ENCODE measurements at regions not wholly inside any gene's neighbourhood (a gene's known extent, or its start where the extent isn't known, plus 50 kb on each side); places are given as distances from the start of the nearest gene placed in this dataset.
"Not testable (repeated sequence)": the region's sequence is repeated elsewhere in the genome, so short reads cannot be mapped to it uniquely, and the experiment has no call there.

DNA sequence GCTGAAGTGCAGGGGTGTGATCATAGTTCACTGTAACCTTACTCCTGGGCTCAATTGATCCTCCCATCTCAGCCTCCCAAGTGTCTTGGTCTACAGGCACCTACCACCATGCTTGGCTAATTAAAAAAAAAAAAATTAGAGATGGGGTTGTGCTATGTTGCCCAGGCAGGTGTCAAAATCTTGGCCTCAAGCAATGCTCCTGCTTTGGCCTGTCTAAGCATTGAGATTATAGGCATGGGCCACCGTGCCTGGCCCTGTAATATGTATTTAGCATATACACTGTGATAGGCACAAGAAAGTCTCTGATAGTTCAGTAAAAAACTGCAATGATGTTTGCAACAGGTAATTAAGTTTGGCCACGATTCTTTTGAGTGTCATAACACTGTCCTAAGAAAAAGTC is 1658.4 kb downstream of the SPATA31A7 start:
- H3K36me3 ChIP-seq (ENCODE audit: insufficient read depth, low read length, poor library complexity, severe bottlenecking); H3K27ac ChIP-seq (ENCODE audit: low read depth, low read length, poor library complexity, severe bottlenecking); H3K27me3 ChIP-seq (replicated peaks; ENCODE audit: insufficient read depth, low read depth, low read length, poor library complexity); CTCF ChIA-PET; BruUV-seq (replicated peaks); H3K9me3 ChIP-seq (ENCODE audit: low read depth, low read length, poor library complexity, severe bottlenecking); H3K4me3 ChIP-seq (ENCODE audit: low read depth, low read length, poor library complexity, severe bottlenecking); intact Hi-C loops (cut with micrococcal nuclease; ENCODE audit: unreplicated experiment); DNase-seq (ENCODE audit: low spot score); POLR2A ChIA-PET (ENCODE audit: low non-redundant PET); H3K4me1 ChIP-seq (ENCODE audit: insufficient read depth, low read length, poor library complexity, severe bottlenecking): not testable (repeated sequence)

DNA sequence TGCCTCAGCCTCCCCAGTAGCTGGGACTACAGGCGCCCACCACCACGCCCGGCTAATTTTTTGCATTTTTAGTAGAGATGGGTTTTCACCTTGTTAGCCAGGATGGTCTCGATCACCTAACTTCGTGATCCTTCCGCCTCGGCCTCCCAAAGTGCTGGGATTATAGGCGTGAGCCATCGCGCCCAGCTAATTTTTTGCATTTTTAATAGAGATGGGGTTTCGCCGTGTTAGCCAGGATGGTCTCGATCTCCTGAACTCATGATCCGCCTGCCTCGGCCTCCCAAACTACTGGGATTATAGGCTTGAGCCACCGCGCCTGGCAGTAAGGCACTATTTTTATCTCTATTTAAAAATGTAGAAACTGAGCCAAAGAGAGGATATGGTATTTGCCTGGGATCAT is 1660.2 kb downstream of the SPATA31A7 start:
- POLR2A ChIA-PET (ENCODE audit: low non-redundant PET); H3K36me3 ChIP-seq (ENCODE audit: insufficient read depth, low read length, poor library complexity, severe bottlenecking); BruUV-seq (replicated peaks); DNase-seq (ENCODE audit: low spot score); H3K27ac ChIP-seq (ENCODE audit: low read depth, low read length, poor library complexity, severe bottlenecking); CTCF ChIA-PET; H3K4me3 ChIP-seq (ENCODE audit: low read depth, low read length, poor library complexity, severe bottlenecking); H3K27me3 ChIP-seq (replicated peaks; ENCODE audit: insufficient read depth, low read depth, low read length, poor library complexity); intact Hi-C loops (cut with micrococcal nuclease; ENCODE audit: unreplicated experiment); H3K9me3 ChIP-seq (ENCODE audit: low read depth, low read length, poor library complexity, severe bottlenecking); H3K4me1 ChIP-seq (ENCODE audit: insufficient read depth, low read length, poor library complexity, severe bottlenecking): not testable (repeated sequence)

DNA sequence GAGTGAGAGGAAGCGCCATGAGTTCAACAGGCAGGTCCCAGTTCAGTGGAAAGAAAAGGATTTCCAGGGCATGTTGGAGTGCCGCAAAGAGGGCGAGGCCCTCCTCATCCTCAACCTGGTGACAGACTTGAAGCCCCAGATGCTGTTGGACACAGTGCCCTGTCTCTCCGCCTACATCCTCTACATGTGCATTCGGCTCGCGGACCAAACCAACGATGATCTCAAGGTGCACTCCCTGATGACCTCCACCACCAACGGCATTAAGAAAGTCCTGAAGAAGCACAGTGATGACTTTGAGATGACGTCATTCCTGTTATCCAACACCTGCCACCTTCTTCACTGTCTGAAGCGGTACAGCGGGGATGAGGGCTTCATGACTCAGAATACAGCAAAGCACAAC is 1667.4 kb downstream of the SPATA31A7 start:
- intact Hi-C loops (cut with micrococcal nuclease; ENCODE audit: unreplicated experiment); H3K36me3 ChIP-seq (ENCODE audit: insufficient read depth, low read length, poor library complexity, severe bottlenecking); H3K27me3 ChIP-seq (replicated peaks; ENCODE audit: insufficient read depth, low read depth, low read length, poor library complexity); H3K4me3 ChIP-seq (ENCODE audit: low read depth, low read length, poor library complexity, severe bottlenecking); H3K9me3 ChIP-seq (ENCODE audit: low read depth, low read length, poor library complexity, severe bottlenecking); CTCF ChIA-PET; DNase-seq (ENCODE audit: low spot score); BruUV-seq (replicated peaks); H3K4me1 ChIP-seq (ENCODE audit: insufficient read depth, low read length, poor library complexity, severe bottlenecking); H3K27ac ChIP-seq (ENCODE audit: low read depth, low read length, poor library complexity, severe bottlenecking); POLR2A ChIA-PET (ENCODE audit: low non-redundant PET): not testable (repeated sequence)

DNA sequence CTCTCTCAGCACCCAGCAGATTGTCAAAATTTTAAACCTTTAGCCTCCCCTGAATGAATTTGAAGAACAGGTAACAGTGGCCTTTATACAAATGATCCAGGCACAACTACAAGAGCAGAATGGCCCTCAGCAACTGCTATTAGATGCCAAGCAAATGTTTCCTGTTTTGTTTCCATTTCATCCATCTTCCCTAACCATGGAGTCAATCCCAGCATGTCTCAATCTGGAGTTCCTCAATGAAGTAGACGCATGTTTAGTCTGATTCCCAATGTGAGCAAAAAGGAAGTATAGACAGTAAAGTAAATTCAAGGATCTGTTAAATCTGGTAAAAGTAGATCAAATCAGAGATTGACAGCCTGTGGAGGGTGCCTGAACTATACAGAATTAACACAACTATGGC is 1668.4 kb downstream of the SPATA31A7 start:
- H3K4me3 ChIP-seq (ENCODE audit: low read depth, low read length, poor library complexity, severe bottlenecking); H3K27me3 ChIP-seq (replicated peaks; ENCODE audit: insufficient read depth, low read depth, low read length, poor library complexity); H3K4me1 ChIP-seq (ENCODE audit: insufficient read depth, low read length, poor library complexity, severe bottlenecking); H3K36me3 ChIP-seq (ENCODE audit: insufficient read depth, low read length, poor library complexity, severe bottlenecking); DNase-seq (ENCODE audit: low spot score); H3K9me3 ChIP-seq (ENCODE audit: low read depth, low read length, poor library complexity, severe bottlenecking); intact Hi-C loops (cut with micrococcal nuclease; ENCODE audit: unreplicated experiment); POLR2A ChIA-PET (ENCODE audit: low non-redundant PET); BruUV-seq (replicated peaks); H3K27ac ChIP-seq (ENCODE audit: low read depth, low read length, poor library complexity, severe bottlenecking); CTCF ChIA-PET: not testable (repeated sequence)

DNA sequence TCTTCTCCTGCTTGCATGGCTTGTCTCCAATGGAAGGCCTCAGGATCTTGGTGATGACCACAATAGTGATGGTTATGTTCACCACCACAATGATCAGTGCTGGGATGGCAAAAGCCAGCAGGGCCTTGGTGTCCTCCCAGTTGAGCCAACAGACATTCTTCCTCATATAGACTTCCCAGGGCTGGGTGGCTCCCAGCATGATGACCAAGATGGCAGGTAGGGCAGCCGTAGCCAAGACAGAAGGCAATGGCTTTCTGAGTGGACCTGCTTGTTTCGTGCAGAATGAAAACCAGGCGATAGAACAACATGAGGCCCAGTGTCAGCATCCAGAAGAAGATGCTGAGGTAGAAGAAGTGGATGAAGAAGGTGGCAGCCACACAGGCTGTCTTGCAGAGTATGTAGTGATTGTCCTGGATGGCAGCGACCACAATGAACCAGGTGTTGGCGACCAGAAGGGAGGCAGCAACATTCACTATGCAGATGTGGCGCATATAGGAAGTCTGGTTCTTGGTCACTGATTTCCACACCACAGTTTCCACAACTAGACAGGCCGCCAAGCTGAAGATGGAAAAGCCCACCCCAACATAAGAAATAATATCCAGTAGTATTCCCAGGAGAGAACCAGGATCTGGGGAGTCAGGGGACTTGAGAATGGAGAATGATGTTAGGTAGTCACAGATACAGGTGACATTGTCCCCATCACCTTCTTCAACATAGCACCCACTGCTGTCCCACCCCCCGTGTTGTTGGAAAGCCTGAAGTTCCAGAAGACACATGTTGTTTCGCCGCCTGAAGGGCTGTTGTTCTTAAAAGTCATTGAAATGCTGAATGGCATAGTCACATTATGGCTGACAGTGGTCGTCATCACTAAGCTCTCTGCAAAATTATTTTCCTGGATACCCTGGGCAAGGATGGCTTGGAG is 1671.4 kb downstream of the SPATA31A7 start:
- CTCF ChIA-PET; H3K4me3 ChIP-seq (ENCODE audit: low read depth, low read length, poor library complexity, severe bottlenecking); intact Hi-C loops (cut with micrococcal nuclease; ENCODE audit: unreplicated experiment); H3K27me3 ChIP-seq (replicated peaks; ENCODE audit: insufficient read depth, low read depth, low read length, poor library complexity); H3K36me3 ChIP-seq (ENCODE audit: insufficient read depth, low read length, poor library complexity, severe bottlenecking); BruUV-seq (replicated peaks); H3K9me3 ChIP-seq (ENCODE audit: low read depth, low read length, poor library complexity, severe bottlenecking); DNase-seq (ENCODE audit: low spot score); H3K27ac ChIP-seq (ENCODE audit: low read depth, low read length, poor library complexity, severe bottlenecking); H3K4me1 ChIP-seq (ENCODE audit: insufficient read depth, low read length, poor library complexity, severe bottlenecking); POLR2A ChIA-PET (ENCODE audit: low non-redundant PET): not testable (repeated sequence)

DNA sequence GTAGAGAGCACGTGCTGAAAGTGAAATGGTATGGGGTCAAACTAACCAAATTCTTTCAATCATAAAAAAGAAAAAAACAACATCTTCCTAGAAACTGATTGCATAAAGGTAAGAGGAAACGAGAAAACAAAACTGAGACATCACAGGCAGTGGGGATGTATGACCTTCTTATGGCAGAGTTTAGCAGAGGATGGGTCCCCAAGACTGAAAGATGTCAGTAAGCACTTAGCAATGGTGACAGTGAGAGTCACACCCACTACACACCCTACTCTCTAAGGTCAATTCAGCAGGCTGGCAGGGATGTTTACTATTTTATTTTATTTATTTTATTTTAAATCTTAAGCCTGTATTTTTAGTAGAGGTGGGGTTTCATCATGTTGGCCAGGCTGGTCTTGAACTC is 1672.3 kb downstream of the SPATA31A7 start:
- intact Hi-C loops (cut with micrococcal nuclease; ENCODE audit: unreplicated experiment); H3K4me1 ChIP-seq (ENCODE audit: insufficient read depth, low read length, poor library complexity, severe bottlenecking); CTCF ChIA-PET; H3K27me3 ChIP-seq (replicated peaks; ENCODE audit: insufficient read depth, low read depth, low read length, poor library complexity); H3K27ac ChIP-seq (ENCODE audit: low read depth, low read length, poor library complexity, severe bottlenecking); H3K9me3 ChIP-seq (ENCODE audit: low read depth, low read length, poor library complexity, severe bottlenecking); BruUV-seq (replicated peaks); H3K4me3 ChIP-seq (ENCODE audit: low read depth, low read length, poor library complexity, severe bottlenecking); DNase-seq (ENCODE audit: low spot score); H3K36me3 ChIP-seq (ENCODE audit: insufficient read depth, low read length, poor library complexity, severe bottlenecking); POLR2A ChIA-PET (ENCODE audit: low non-redundant PET): not testable (repeated sequence)

DNA sequence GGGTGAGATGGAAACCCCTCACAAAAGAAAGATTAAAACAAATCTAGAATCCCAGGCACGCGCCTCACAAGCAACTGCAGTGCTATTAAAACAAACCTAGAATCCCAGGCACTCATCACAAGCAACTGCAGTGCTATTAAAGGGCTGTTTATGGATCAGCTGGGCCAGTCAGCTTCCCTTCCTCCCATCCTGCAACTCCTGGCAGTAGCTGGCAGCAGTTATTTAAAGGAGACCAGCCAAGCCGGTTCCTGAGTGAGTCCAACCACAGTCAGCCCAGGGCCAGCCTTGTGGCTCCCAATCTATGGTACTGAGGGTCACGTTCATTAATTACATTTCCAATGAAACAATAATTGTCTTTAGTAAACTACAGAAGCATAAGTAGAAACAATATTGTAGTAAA is 1673.5 kb downstream of the SPATA31A7 start:
- H3K36me3 ChIP-seq (ENCODE audit: insufficient read depth, low read length, poor library complexity, severe bottlenecking); intact Hi-C loops (cut with micrococcal nuclease; ENCODE audit: unreplicated experiment); H3K9me3 ChIP-seq (ENCODE audit: low read depth, low read length, poor library complexity, severe bottlenecking); H3K4me3 ChIP-seq (ENCODE audit: low read depth, low read length, poor library complexity, severe bottlenecking); CTCF ChIA-PET; POLR2A ChIA-PET (ENCODE audit: low non-redundant PET); DNase-seq (ENCODE audit: low spot score); H3K4me1 ChIP-seq (ENCODE audit: insufficient read depth, low read length, poor library complexity, severe bottlenecking); H3K27me3 ChIP-seq (replicated peaks; ENCODE audit: insufficient read depth, low read depth, low read length, poor library complexity); BruUV-seq (replicated peaks); H3K27ac ChIP-seq (ENCODE audit: low read depth, low read length, poor library complexity, severe bottlenecking): not testable (repeated sequence)

DNA sequence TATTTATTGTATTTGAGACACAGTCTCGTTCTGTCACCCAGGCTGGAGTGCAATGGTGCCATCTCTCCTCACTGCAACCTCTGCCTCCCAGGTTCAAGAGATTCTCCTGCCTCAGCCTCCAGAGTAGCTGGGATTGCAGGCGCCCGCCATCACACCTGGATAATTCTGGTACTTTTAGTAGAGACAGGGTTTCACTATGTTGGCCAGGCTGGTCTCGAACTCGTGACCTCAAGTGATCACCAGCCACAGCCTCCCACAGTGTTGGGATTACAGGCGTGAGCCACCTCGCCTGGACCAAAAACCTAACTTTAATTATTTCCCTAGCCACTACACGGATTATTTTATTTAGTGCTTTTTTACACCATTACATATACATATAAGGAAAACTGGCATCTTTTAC is 1674.0 kb downstream of the SPATA31A7 start:
- POLR2A ChIA-PET (ENCODE audit: low non-redundant PET); H3K36me3 ChIP-seq (ENCODE audit: insufficient read depth, low read length, poor library complexity, severe bottlenecking); BruUV-seq (replicated peaks); H3K9me3 ChIP-seq (ENCODE audit: low read depth, low read length, poor library complexity, severe bottlenecking); CTCF ChIA-PET; intact Hi-C loops (cut with micrococcal nuclease; ENCODE audit: unreplicated experiment); H3K27me3 ChIP-seq (replicated peaks; ENCODE audit: insufficient read depth, low read depth, low read length, poor library complexity); DNase-seq (ENCODE audit: low spot score); H3K4me3 ChIP-seq (ENCODE audit: low read depth, low read length, poor library complexity, severe bottlenecking); H3K27ac ChIP-seq (ENCODE audit: low read depth, low read length, poor library complexity, severe bottlenecking); H3K4me1 ChIP-seq (ENCODE audit: insufficient read depth, low read length, poor library complexity, severe bottlenecking): not testable (repeated sequence)

All from A673 (cell line).